ENCODE measurements at regions not wholly inside any gene's neighbourhood (a gene's known extent, or its start where the extent isn't known, plus 50 kb on each side); places are given as distances from the start of the nearest gene placed in this dataset.

DNA sequence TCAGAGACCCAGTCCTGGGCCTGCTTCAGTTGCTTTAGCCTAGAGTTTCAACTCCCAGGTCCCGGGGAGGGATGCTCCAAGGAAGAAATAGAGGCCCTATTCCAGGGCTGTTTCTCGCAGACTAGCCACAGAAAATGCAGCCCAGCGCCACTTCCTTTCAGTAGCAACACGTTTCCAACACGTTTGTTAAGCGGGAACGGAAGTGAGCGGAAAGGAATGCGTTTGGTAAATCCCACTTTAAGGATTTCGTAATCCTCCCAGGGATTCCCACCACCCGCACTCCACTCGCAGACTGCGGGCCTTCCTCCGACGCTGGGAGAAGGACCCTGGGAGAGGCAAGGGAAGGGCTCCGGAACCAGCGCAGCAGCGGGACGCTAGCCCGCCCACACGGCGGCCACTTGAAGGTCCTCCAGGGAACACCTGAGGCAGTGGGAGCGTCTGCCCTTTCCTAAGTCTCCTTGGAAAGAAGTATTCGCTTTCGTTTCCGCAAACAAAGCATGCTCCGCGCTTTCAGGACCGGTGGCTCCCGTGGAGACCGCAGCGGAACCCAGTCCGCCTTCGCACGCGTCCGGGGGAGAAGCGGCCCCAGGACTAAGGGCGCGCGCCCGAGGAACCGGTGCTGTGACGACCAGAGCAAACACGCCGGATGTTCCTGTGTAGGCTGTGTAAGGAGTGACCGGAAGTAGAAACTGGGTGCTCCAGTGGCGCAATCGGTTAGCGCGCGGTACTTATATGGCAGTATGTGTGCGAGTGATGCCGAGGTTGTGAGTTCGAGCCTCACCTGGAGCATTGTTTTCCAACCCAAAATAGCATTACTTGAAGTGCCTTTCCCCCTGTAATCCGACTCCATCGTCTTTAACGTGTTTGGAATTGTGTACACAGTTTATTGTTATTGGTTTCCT lies 227.6 kb upstream of the PRSS16 start:
- DNase-seq (ENCODE audit: low spot score in 2 of 2), result peak; percentile 59 to 92
- no peak for TF ChIP-seq POLR2A (IDR thresholded peaks at IDR 0.05)
- TF ChIP-seq, protein P1, sequence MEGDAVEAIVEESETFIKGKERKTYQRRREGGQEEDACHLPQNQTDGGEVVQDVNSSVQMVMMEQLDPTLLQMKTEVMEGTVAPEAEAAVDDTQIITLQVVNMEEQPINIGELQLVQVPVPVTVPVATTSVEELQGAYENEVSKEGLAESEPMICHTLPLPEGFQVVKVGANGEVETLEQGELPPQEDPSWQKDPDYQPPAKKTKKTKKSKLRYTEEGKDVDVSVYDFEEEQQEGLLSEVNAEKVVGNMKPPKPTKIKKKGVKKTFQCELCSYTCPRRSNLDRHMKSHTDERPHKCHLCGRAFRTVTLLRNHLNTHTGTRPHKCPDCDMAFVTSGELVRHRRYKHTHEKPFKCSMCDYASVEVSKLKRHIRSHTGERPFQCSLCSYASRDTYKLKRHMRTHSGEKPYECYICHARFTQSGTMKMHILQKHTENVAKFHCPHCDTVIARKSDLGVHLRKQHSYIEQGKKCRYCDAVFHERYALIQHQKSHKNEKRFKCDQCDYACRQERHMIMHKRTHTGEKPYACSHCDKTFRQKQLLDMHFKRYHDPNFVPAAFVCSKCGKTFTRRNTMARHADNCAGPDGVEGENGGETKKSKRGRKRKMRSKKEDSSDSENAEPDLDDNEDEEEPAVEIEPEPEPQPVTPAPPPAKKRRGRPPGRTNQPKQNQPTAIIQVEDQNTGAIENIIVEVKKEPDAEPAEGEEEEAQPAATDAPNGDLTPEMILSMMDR (IDR thresholded peaks at IDR 0.05), result no peak
- H3K4me3 ChIP-seq (ENCODE audit: low read depth, poor library complexity, severe bottlenecking), result peak overlapping the region; percentile 64
- intact Hi-C loops (cut with DNase I; ENCODE audit: low total_unique reads), result no loop called here
- WGBS, 2 donors, result 2 to 3% methylated on average over 52 to 58 of the region's 58 CpGs

DNA sequence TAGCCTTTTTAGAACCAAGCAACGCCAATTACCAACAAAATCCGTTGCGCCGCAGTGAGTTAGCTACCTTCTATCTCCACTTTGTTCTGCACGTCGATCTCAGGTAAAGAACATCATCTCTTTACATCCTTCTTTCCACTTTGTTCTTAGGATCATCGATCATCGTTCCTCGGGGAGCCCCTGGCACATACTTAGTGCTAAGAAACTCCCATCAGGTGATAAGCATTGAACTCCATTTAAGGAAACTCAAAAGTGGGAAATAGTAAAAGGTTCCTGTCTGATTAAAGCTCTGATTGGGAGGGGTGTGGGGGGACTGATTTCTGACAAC lies 227.0 kb upstream of the PRSS16 start:
- 58 to 67% methylated on average over 9 of the region's 9 CpGs for WGBS, 2 donors
- no peak for TF ChIP-seq POLR2A (IDR thresholded peaks at IDR 0.05)
- TF ChIP-seq, protein P1 (IDR thresholded peaks at IDR 0.05), result no peak
- no peak for DNase-seq (ENCODE audit: low spot score in 2 of 2)
- intact Hi-C loops (cut with DNase I; ENCODE audit: low total_unique reads), result no loop called here
- no peak overlapping the region for H3K4me3 ChIP-seq (ENCODE audit: low read depth, poor library complexity, severe bottlenecking)

DNA sequence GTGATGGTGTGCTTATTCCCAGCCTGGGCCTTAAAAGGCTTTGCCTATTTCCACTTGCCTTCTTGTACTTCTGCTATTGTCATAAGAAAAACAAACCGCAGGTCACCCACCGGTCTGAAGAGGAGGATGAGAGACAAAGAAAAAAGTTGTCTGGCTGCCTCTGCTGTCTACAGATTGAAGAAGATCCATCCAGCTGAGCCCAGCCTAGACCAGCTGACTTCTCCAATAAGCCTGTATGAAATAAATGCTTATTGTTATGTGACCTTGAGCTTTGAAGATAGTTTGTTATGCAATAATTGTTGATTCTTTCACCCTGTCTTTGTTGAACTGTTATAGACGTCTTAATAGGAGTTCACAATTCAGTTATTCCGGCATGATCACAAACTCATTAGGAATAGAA lies 223.8 kb upstream of the PRSS16 start:
- WGBS, 2 donors, result 93 to 94% methylated on average over 4 of the region's 4 CpGs
- no peak for DNase-seq (ENCODE audit: low spot score in 2 of 2)
- intact Hi-C loops (cut with DNase I; ENCODE audit: low total_unique reads), result no loop called here
- no peak overlapping the region for H3K4me3 ChIP-seq (ENCODE audit: low read depth, poor library complexity, severe bottlenecking)
- no peak for TF ChIP-seq POLR2A (IDR thresholded peaks at IDR 0.05)
- TF ChIP-seq, protein P1 (IDR thresholded peaks at IDR 0.05), result no peak

DNA sequence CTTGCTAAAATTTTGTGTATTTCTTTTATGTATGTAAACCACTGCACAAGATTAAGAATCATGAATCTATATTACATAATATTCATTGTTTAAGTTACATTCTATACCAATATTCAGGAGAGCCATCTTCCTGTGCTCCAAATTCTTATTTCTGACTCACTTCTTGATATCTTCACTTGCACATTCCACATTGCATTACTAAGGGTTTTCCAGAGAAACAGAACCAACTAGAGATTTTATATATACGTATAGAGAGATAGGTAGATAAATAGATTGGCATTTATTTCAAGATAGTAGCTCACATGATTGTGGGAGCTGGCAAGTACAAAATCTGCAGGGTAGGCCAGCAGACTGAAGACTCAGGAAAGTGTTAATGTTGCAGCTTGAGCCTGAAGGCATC lies 222.2 kb upstream of the PRSS16 start:
- no peak for DNase-seq (ENCODE audit: low spot score in 2 of 2)
- intact Hi-C loops (cut with DNase I; ENCODE audit: low total_unique reads), result no loop called here
- no peak overlapping the region for H3K4me3 ChIP-seq (ENCODE audit: low read depth, poor library complexity, severe bottlenecking)
- 78 to 80% methylated on average over 1 of the region's 1 CpG for WGBS, 2 donors
- TF ChIP-seq, protein P1 (IDR thresholded peaks at IDR 0.05), result no peak
- no peak for TF ChIP-seq POLR2A (IDR thresholded peaks at IDR 0.05)

DNA sequence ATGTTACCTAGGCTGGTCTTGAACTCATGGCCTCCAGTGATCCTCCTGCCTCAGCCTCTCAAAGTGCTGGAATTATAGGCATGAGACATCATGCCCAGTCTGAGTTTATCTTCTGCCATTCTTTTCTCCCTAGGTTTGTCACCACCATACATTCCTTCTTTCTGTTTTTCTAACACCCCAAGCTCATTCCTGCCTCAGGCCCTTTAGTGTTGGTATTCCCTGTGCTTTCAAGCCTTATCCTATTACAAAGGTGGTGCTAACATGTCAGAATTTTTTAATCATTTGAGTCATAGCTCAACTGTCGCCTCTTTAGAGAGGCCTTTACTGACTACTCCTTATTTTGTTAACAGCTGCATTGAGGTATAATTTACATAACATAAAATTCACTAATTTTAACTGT lies 221.1 kb upstream of the PRSS16 start:
- no peak overlapping the region for H3K4me3 ChIP-seq (ENCODE audit: low read depth, poor library complexity, severe bottlenecking)
- DNase-seq (ENCODE audit: low spot score in 2 of 2), result no peak
- TF ChIP-seq, protein P1 (IDR thresholded peaks at IDR 0.05), result no peak
- TF ChIP-seq POLR2A (IDR thresholded peaks at IDR 0.05), result no peak
- WGBS, 2 donors, result 63 to 77% methylated on average over 1 of the region's 1 CpG
- intact Hi-C loops (cut with DNase I; ENCODE audit: low total_unique reads), result no loop called here

DNA sequence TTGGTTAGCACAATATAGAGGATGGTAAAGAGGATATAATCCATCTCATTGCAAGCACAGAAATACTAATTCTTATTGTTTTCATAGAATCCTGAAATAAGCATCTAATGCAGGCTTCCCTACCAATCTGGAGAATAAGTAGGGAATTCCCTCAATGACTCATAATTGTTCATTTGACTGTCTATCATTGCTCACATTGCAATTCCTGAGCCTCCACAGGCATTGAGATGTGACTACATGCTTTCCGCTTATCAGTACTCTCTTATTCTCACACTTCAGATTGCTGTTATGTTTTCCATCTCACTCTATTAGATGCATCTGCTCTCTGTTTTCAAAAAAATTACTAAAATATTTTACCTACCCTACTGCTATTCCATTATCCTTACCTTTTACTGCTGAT lies 216.2 kb upstream of the PRSS16 start:
- intact Hi-C loops (cut with DNase I; ENCODE audit: low total_unique reads), result no loop called here
- no peak for TF ChIP-seq POLR2A (IDR thresholded peaks at IDR 0.05)
- TF ChIP-seq, protein P1 (IDR thresholded peaks at IDR 0.05), result no peak
- H3K4me3 ChIP-seq (ENCODE audit: low read depth, poor library complexity, severe bottlenecking), result no peak overlapping the region
- WGBS, 2 donors, result 78 to 96% methylated on average over 1 of the region's 1 CpG
- no peak for DNase-seq (ENCODE audit: low spot score in 2 of 2)
